KOPT-K1 (cell line): ENCODE measurements at regions not wholly inside any gene's neighbourhood (a gene's known extent, or its start where the extent isn't known, plus 50 kb on each side); places are given as distances from the start of the nearest gene placed in this dataset.

Experiments
- H3K27ac ChIP-seq: fragments of 200-600 bp; sonication (generic); 2 replicates; pipeline ENCODE4 v1.5.1; 2016; ENCODE audit warnings: antibody characterized with exemption, mild to moderate bottlenecking, low read depth, low read length; ENCODE audit not compliant: poor library complexity, severe bottlenecking
- H3K36me3 ChIP-seq: fragments of 200-600 bp; sonication (generic); 2 replicates; pipeline ENCODE4 v1.5.1; 2017; ENCODE audit warnings: antibody characterized with exemption, mild to moderate bottlenecking, low read length, moderate library complexity; ENCODE audit not compliant: insufficient read depth
- H3K9me3 ChIP-seq: fragments of 200-600 bp; sonication (generic); 2 replicates; pipeline ENCODE4 v1.5.1; 2017; ENCODE audit warnings: antibody characterized with exemption, low read length, mild to moderate bottlenecking; ENCODE audit not compliant: insufficient read depth, poor library complexity, severe bottlenecking

- Histone ChIP-seq H3K27ac (peak overlapping the region; percentile 45), H3K36me3 (no peaks in the 10 kb centered on the region), H3K9me3 (no peaks in the 10 kb centered on the region)
Observed at GRCh38 chr7:131107337-131108211, 220.1 kb upstream of the MKLN1 start.

- H3K9me3 ChIP-seq: no peaks in the 10 kb centered on the region
- H3K27ac ChIP-seq: peak overlapping the region; percentile 45
- H3K36me3 ChIP-seq: no peaks in the 10 kb centered on the region
Observed at GRCh38 chr7:131108212-131108940, 219.3 kb upstream of the MKLN1 start.

- no peaks in the 10 kb centered on the region for H3K9me3 ChIP-seq
- H3K36me3 ChIP-seq: no peaks in the 10 kb centered on the region
- peak overlapping the region; percentile 56 for H3K27ac ChIP-seq
Observed at GRCh38 chr7:131109011-131109758, 218.5 kb upstream of the MKLN1 start.

- H3K9me3 ChIP-seq: no peaks in the 10 kb centered on the region
- H3K36me3 ChIP-seq: no peaks in the 10 kb centered on the region
- H3K27ac ChIP-seq: peak overlapping the region; percentile 56
Observed at GRCh38 chr7:131109759-131110296, 217.8 kb upstream of the MKLN1 start.

GRCh38 chr7:131110297-131111080, 217.2 kb upstream of the MKLN1 start:
- Histone ChIP-seq H3K27ac (peak overlapping the region; percentile 56), H3K9me3 (no peaks in the 10 kb centered on the region), H3K36me3 (no peaks in the 10 kb centered on the region)

- Histone ChIP-seq H3K36me3 (no peaks in the 10 kb centered on the region), H3K9me3 (no peaks in the 10 kb centered on the region), H3K27ac (no peak overlapping the region)
Observed at GRCh38 chr7:131111081-131111576, 216.5 kb upstream of the MKLN1 start.

GRCh38 chr7:131111792-131112191, 215.9 kb upstream of the MKLN1 start:
- Histone ChIP-seq H3K9me3 (no peaks in the 10 kb centered on the region), H3K36me3 (no peaks in the 10 kb centered on the region), H3K27ac (no peak overlapping the region)

- H3K36me3 ChIP-seq: no peaks in the 10 kb centered on the region
- no peak overlapping the region for H3K27ac ChIP-seq
- H3K9me3 ChIP-seq: no peaks in the 10 kb centered on the region
Observed at GRCh38 chr7:131112431-131112830, 215.2 kb upstream of the MKLN1 start.

- H3K36me3 ChIP-seq: no peaks in the 10 kb centered on the region
- no peak overlapping the region for H3K27ac ChIP-seq
Observed at GRCh38 chr7:131115340-131115739, 212.3 kb upstream of the MKLN1 start.

GRCh38 chr7:131117439-131117838, 210.2 kb upstream of the MKLN1 start:
- Histone ChIP-seq H3K27ac (no peak overlapping the region), H3K36me3 (no peaks in the 10 kb centered on the region), H3K9me3 (peaks cover 12% of the 10 kb centered on the region)

More at GRCh38 chr7:131115340-131115739, 212.3 kb upstream of the MKLN1 start:
- peaks cover 12% of the 10 kb centered on the region for H3K9me3 ChIP-seq

- H3K9me3 ChIP-seq: peaks cover 12% of the 10 kb centered on the region
- no peaks in the 10 kb centered on the region for H3K36me3 ChIP-seq
- H3K27ac ChIP-seq: no peak overlapping the region
Observed at GRCh38 chr7:131119381-131119780, 208.3 kb upstream of the MKLN1 start.

GRCh38 chr7:131122394-131122793, 205.3 kb upstream of the MKLN1 start:
- no peak overlapping the region for H3K27ac ChIP-seq
- no peaks in the 10 kb centered on the region for H3K36me3 ChIP-seq

GRCh38 chr7:131124001-131124629, 203.6 kb upstream of the MKLN1 start:
- H3K27ac ChIP-seq: no peak overlapping the region
- peaks cover 6% of the 10 kb centered on the region for H3K9me3 ChIP-seq
- no peaks in the 10 kb centered on the region for H3K36me3 ChIP-seq

More at GRCh38 chr7:131122394-131122793, 205.3 kb upstream of the MKLN1 start:
- peaks cover 12% of the 10 kb centered on the region for H3K9me3 ChIP-seq

GRCh38 chr7:131124867-131125266, 202.8 kb upstream of the MKLN1 start:
- Histone ChIP-seq H3K27ac (no peak overlapping the region), H3K9me3 (no peaks in the 10 kb centered on the region), H3K36me3 (no peaks in the 10 kb centered on the region)
